AG09309 (cell line): ENCODE measurements at regions not wholly inside any gene's neighbourhood (a gene's known extent, or its start where the extent isn't known, plus 50 kb on each side); places are given as distances from the start of the nearest gene placed in this dataset.

Experiments used
- DNase-seq: peaks from one replicate; pipeline ENCODE4 v3.0.0-alpha.2; 2010; ENCODE audit warnings: low read depth
- H3K4me3 ChIP-seq: 2 replicates; pipeline ENCODE4 v1.5.1; 2011; ENCODE audit warnings: mild to moderate bottlenecking, low read depth, low read length, moderate library complexity; ENCODE audit not compliant: control insufficient read depth
- TF ChIP-seq, protein P1 (sequence below): IDR thresholded peaks from 2 replicates; pipeline ENCODE4 v1.5.1; 2011; ENCODE audit warnings: mild to moderate bottlenecking, low read depth, low read length, inconsistent platforms; ENCODE audit not compliant: insufficient read depth, control insufficient read depth; ENCODE audit errors: missing control alignments

DNA sequence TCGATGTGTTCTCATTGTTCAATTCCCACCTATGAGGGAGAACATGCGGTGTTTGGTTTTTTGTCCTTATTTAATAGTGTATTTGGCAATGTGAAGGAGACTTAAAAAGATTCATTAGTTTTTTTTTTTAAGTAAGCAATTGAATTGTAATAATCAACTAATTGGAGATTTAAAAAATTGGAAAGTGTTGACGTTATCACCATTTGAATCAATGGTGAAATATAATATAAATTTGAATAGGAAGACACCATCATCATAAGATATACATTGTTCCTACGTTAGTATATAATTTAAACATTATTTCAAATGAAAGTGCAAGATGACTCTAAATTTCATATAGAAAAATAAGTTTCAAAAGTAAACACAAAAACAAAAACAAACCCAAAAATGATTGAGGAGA, 2858.1 kb upstream of the PCDH20 start:
- TF ChIP-seq, protein P1, sequence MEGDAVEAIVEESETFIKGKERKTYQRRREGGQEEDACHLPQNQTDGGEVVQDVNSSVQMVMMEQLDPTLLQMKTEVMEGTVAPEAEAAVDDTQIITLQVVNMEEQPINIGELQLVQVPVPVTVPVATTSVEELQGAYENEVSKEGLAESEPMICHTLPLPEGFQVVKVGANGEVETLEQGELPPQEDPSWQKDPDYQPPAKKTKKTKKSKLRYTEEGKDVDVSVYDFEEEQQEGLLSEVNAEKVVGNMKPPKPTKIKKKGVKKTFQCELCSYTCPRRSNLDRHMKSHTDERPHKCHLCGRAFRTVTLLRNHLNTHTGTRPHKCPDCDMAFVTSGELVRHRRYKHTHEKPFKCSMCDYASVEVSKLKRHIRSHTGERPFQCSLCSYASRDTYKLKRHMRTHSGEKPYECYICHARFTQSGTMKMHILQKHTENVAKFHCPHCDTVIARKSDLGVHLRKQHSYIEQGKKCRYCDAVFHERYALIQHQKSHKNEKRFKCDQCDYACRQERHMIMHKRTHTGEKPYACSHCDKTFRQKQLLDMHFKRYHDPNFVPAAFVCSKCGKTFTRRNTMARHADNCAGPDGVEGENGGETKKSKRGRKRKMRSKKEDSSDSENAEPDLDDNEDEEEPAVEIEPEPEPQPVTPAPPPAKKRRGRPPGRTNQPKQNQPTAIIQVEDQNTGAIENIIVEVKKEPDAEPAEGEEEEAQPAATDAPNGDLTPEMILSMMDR, result no peak
- H3K4me3 ChIP-seq, result no peak overlapping the region
- DNase-seq, result no peak

DNA sequence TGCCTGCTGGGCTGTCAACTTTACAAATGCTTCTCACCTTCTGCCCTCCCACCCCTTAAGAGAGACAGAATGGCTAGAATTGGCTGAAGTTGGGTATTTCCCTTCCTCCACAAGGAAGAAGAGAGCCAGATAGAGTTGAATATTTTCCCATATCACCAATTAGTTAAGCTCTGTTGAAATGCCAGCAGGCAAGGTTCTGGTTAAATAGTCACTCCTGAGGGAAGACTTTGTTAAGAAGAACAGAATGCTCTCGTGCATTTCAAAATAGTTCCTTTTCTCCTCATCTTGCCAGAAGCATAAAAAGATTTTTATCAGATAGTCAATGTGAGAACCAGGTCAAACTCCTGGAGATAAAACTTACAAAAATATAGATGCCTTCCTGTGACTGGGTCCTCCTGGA, 2857.0 kb upstream of the PCDH20 start:
- TF ChIP-seq, protein P1, result no peak
- no peak overlapping the region for H3K4me3 ChIP-seq
- DNase-seq, result no peak

DNA sequence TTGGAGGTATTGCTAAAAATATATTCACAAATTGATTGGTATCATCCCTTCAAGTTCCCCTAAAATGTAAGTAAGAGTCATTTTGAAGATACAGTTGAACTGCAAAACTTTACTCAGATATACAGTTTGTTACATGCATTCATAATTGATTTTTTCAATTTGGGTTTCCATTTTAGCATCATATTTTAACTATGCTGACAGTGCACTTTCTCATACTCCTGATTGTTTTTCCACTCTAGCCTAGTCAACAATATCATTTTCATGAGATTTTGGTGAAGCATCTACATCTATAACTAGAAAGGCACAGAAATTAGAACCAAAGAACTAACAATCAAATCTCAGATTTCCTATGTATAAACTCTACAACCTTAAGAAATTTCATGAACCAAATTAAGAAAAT, 2850.4 kb upstream of the PCDH20 start:
- no peak for DNase-seq
- TF ChIP-seq, protein P1, result no peak
- no peak overlapping the region for H3K4me3 ChIP-seq

DNA sequence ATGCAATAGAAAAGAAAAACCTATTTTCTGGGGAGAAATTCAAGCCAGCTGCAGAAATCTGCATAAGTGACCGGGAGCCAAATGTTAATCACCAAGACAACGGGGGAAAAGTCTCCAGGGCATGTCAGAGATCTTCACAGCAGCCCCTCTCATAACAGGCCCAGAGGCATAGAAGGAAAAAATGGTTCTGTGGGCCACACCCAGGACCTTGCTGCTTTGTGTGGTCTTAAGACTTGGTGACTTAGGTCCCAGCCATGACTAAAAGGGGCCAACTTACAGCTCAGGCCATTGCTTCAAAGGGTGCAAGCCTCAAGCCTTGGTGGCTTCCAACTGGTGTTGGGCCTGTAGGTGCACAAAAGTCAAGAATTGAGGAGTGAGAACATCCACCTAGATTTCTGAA, 2847.6 kb upstream of the PCDH20 start:
- no peak for DNase-seq
- TF ChIP-seq, protein P1, result no peak
- no peak overlapping the region for H3K4me3 ChIP-seq

DNA sequence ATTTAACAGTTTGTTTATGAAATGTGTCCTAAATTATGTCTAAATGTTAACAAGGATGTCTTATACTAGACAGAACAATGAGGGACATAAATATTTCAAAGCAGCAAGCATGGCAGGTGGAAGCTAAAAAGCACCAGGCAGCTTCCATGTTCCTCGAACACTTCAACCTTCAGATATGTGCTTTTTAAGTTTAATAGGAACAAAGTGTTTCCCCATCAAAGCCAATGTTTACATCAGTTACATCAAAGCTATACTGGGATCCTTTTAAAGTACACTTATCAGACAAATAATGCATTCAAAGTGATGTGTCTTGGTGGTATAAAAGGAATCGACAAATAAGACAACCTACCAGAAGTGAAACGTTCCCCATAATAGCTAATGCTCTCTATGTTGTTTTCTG, 2841.1 kb upstream of the PCDH20 start:
- DNase-seq, result no peak
- H3K4me3 ChIP-seq, result no peak overlapping the region
- TF ChIP-seq, protein P1, result no peak

DNA sequence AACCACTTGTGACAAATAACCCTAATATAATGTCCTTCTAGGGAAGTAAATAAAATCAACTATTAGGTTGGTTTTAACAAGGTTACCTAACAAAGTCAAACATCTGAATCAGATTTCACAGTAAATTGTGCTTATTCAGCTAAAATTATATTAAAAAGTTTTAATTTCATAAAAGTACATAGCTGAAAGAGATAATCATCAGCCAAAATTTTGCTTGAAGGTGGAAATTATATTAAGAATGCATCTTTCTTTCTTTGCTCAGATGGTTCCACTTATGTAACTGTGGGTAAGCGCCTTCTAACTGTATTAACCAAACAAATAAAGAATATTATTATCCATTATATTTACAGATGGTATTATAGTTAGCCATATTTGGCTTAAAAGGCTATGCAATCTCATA, 2840.3 kb upstream of the PCDH20 start:
- no peak for DNase-seq
- TF ChIP-seq, protein P1, result no peak
- H3K4me3 ChIP-seq, result no peak overlapping the region

DNA sequence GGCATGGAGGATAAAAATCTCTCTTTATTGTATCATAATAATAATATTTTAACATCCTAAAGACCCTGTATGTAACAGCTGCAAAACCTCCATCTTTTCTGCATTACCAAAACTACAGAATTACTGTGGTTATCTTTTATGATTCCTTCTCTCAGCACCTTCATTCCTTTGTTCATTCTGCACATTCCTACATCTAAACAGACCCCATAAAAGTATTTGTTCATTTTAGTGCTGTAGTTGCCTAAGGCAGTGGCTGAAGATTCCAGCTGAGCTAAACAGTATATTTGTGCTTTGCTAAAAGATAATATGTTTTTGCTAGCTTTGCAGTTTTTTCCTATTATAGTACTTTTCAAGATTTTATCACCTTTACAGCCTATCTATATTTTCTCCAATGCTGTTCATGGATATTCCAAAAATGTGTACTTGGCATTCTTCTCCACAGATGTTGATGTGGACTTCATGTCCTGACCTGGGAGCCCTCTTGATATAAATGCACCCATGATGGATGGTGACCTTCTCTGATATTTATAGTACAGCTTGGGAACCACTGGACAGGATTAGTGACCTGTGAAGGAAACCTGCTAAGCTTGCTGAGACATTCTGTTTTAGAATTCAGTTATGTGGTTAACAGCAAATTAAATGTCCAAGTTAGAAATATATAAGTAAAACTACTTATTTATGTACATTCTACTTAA, 2832.9 kb upstream of the PCDH20 start:
- no peak overlapping the region for H3K4me3 ChIP-seq
- DNase-seq, result peak; percentile 10
- TF ChIP-seq, protein P1, result no peak
